GM18907 (cell line): ENCODE measurements at regions not wholly inside any gene's neighbourhood (a gene's known extent, or its start where the extent isn't known, plus 50 kb on each side); places are given as distances from the start of the nearest gene placed in this dataset.
A peak's percentile ranks its signal among the peaks of the same experiment; 100 is the strongest.

Experiments
- ATAC-seq: cut with Tn5 transposase; IDR thresholded peaks from one replicate; pipeline ENCODE4 v1.9.1; 2021; ENCODE audit warnings: mild to moderate bottlenecking, moderate library complexity; ENCODE audit not compliant: unreplicated experiment

GRCh38 chr5:100479079-100479688, 56.0 kb upstream of the FAM174A start:
- ATAC-seq: peak; percentile 70

- ATAC-seq: no peak
Observed at GRCh38 chr5:100472091-100472490, 63.1 kb upstream of the FAM174A start.

GRCh38 chr5:100469767-100470166, 65.4 kb upstream of the FAM174A start:
- peak; percentile 99 for ATAC-seq

GRCh38 chr5:100464418-100464817, 70.8 kb upstream of the FAM174A start:
- ATAC-seq: no peak

- ATAC-seq: no peak
Observed at GRCh38 chr5:100456615-100457014, 78.6 kb upstream of the FAM174A start.

GRCh38 chr5:100452126-100452525, 83.0 kb upstream of the FAM174A start:
- ATAC-seq: no peak

GRCh38 chr5:100448111-100448528, 87.1 kb upstream of the FAM174A start:
- ATAC-seq: no peak

GRCh38 chr5:100446879-100447430, 88.2 kb upstream of the FAM174A start:
- ATAC-seq: no peak

- no peak for ATAC-seq
Observed at GRCh38 chr5:100444961-100445360, 90.2 kb upstream of the FAM174A start.

GRCh38 chr5:100434815-100435214, 100.4 kb upstream of the FAM174A start:
- no peak for ATAC-seq

- no peak for ATAC-seq
Observed at GRCh38 chr5:100432741-100433140, 102.4 kb upstream of the FAM174A start.

GRCh38 chr5:100430268-100431195, 104.6 kb upstream of the FAM174A start:
- peak; percentile 90 for ATAC-seq

GRCh38 chr5:100424787-100425186, 110.4 kb upstream of the FAM174A start:
- ATAC-seq: no peak

GRCh38 chr5:100424017-100424416, 111.2 kb upstream of the FAM174A start:
- no peak for ATAC-seq

- no peak for ATAC-seq
Observed at GRCh38 chr5:100423330-100423729, 111.8 kb upstream of the FAM174A start.

- no peak for ATAC-seq
Observed at GRCh38 chr5:100421360-100421759, 113.8 kb upstream of the FAM174A start.

- ATAC-seq: no peak
Observed at GRCh38 chr5:100418231-100418630, 116.9 kb upstream of the FAM174A start.

GRCh38 chr5:100409660-100410151, 125.5 kb upstream of the FAM174A start:
- ATAC-seq: no peak

- ATAC-seq: no peak
Observed at GRCh38 chr5:100407053-100407452, 128.1 kb upstream of the FAM174A start.

- ATAC-seq: no peak
Observed at GRCh38 chr5:100406640-100407039, 128.5 kb upstream of the FAM174A start.

- no peak for ATAC-seq
Observed at GRCh38 chr5:100402071-100402470, 133.1 kb upstream of the FAM174A start.

GRCh38 chr5:100401149-100401548, 134.0 kb upstream of the FAM174A start:
- ATAC-seq: no peak
